Spleen (tissue), 11 donors: ENCODE measurements at regions not wholly inside any gene's neighbourhood (a gene's known extent, or its start where the extent isn't known, plus 50 kb on each side); places are given as distances from the start of the nearest gene placed in this dataset.

ENCODE experiments used
- DNase-seq: peaks from one replicate; pipeline ENCODE4 v3.0.0-alpha.2; 2020
- H3K27ac ChIP-seq, 8 donors: fragments of 200-600 bp; sonication (generic) in 7 of 8; 1 replicate in 4 of 8; 2 replicates in 4 of 8; pipeline versions ENCODE4 v1.5.0 to v1.8.0; 2016 to 2021; ENCODE audit warnings: inconsistent platforms in 4 of 8, mild to moderate bottlenecking in 4 of 8, moderate library complexity in 1 of 8
- H3K27me3 ChIP-seq, 7 donors: fragments of 200-600 bp; sonication (generic) in 6 of 7; replicated peaks in 1 of 7; 1 replicate in 4 of 7; 2 replicates in 3 of 7; pipeline versions ENCODE4 v1.5.0 to v1.8.0; 2016 to 2021; ENCODE audit warnings: inconsistent platforms in 3 of 7, mild to moderate bottlenecking in 1 of 7
- H3K36me3 ChIP-seq, 6 donors: fragments of 200-600 bp; sonication (generic) in 5 of 6; 1 replicate in 4 of 6; 2 replicates in 2 of 6; pipeline versions ENCODE4 v1.5.0 to v1.8.0; 2016 to 2021; ENCODE audit warnings: inconsistent platforms in 2 of 6
- H3K4me1 ChIP-seq, 6 donors: fragments of 200-600 bp; sonication (generic) in 5 of 6; 1 replicate in 3 of 6; 2 replicates in 3 of 6; pipeline versions ENCODE4 v1.5.0 to v1.8.0; 2016 to 2021; ENCODE audit warnings: inconsistent platforms in 3 of 6
- H3K4me3 ChIP-seq, 8 donors: fragments of 200-600 bp; sonication (generic) in 7 of 8; 1 replicate in 4 of 8; 2 replicates in 4 of 8; pipeline versions ENCODE4 v1.5.0 to v1.8.0; 2016 to 2021; ENCODE audit warnings: inconsistent platforms in 4 of 8, mild to moderate bottlenecking in 4 of 8, moderate library complexity in 2 of 8
- H3K9me3 ChIP-seq, 8 donors: fragments of 200-600 bp; sonication (generic) in 7 of 8; 1 replicate in 4 of 8; 2 replicates in 4 of 8; pipeline versions ENCODE4 v1.5.0 to v1.8.0; 2016 to 2021; ENCODE audit warnings: inconsistent platforms in 4 of 8
- CTCF ChIP-seq, 11 experiments: fragments of 200-600 bp in 7 of 11; fragments of 450-650 bp in 4 of 11; sonication (generic) in 4 of 11; IDR thresholded peaks in 8 of 11; conservative IDR thresholded peaks in 3 of 11; 1 replicate in 7 of 11; 2 replicates in 4 of 11; pipeline versions ENCODE4 v1.4.0 to v1.8.0; 2016 to 2021; ENCODE audit warnings: antibody characterized with exemption in 11 of 11, inconsistent platforms in 4 of 11, mild to moderate bottlenecking in 1 of 11
- POLR2A ChIP-seq, 3 donors: fragments of 450-650 bp; IDR thresholded peaks; one replicate each; pipeline ENCODE4 v1.5.1; 2017; ENCODE audit warnings: antibody characterized with exemption in 3 of 3, mild to moderate bottlenecking in 1 of 3
- POLR2AphosphoS5 ChIP-seq, 3 donors: sonication (generic); formaldehyde crosslinking; IDR thresholded peaks; one replicate each; pipeline ENCODE4 v1.5.1; 2017; ENCODE audit warnings: antibody characterized with exemption in 3 of 3
- WGBS, 5 donors: extraction: QIAGEN DNeasy Blood & Tissue Kit in 3 of 5; methylation state at CpG; one replicate each; pipeline versions ENCODE4 v1.1.5 to v1.1.7; 2013 to 2018; 5-methylcytosine and 5-hydroxymethylcytosine counted together
- intact Hi-C: fragments of 100-400 bp; cut with DNase I; formaldehyde crosslinking; loops from one replicate; pipeline ENCODE4 v1.15.0; 2023; ENCODE audit warnings: low total_unique reads
- donor health status: healthy with polysubstance abuse.
- donor health status: DM: no; HTN: no; CAD: no; lungs with moderate emphysema.
- donor health status: DM: no; HTN: no; CAD: no.
- donor health status: Bipolar disorder and iron deficiency.
- donor health status: healthy.
- donor health status: DM: no; HTN: no; CAD: no.
- donor health status: DM: yes; HTN: yes; CAD: no.

- H3K36me3 ChIP-seq, result no peaks in the 10 kb centered on the region
- intact Hi-C loops, result no loop called here
- no peak overlapping the region for H3K4me3 ChIP-seq
- TF ChIP-seq CTCF (IDR thresholded peaks at IDR 0.05 in 8 of 11, conservative IDR thresholded peaks at IDR 0.05 in 3 of 11), result no peak
- TF ChIP-seq POLR2A (IDR thresholded peaks at IDR 0.05), result no peak
- TF ChIP-seq POLR2AphosphoS5 (IDR thresholded peaks at IDR 0.05), result no peak
- peaks cover 0 to 7% (median 0%) of the 10 kb centered on the region in 8 donors for H3K9me3 ChIP-seq
- H3K4me1 ChIP-seq, result peaks cover 0 to 9% (median 6%) of the 10 kb centered on the region in 6 donors
- DNase-seq, result no peak
- 77 to 89% (median 84%) methylated on average over 2 of the region's 2 CpGs for WGBS, 5 donors
- H3K27me3 ChIP-seq, result no peaks in the 10 kb centered on the region
- H3K27ac ChIP-seq, result no peak overlapping the region
Measured at GRCh38 chr2:215698566-215698965, 262.7 kb upstream of the FN1 start.

- Histone ChIP-seq H3K9me3 (peaks cover 0 to 7% (median 0%) of the 10 kb centered on the region in 8 donors), H3K36me3 (no peaks in the 10 kb centered on the region), H3K27ac (no peak overlapping the region), H3K27me3 (no peaks in the 10 kb centered on the region), H3K4me3 (no peak overlapping the region), H3K4me1 (peaks cover 0 to 9% (median 6%) of the 10 kb centered on the region in 6 donors)
- intact Hi-C loops, result no loop called here
- DNase-seq, result no peak
- TF ChIP-seq POLR2AphosphoS5 (IDR thresholded peaks at IDR 0.05) (no peak), POLR2A (IDR thresholded peaks at IDR 0.05) (no peak), CTCF (IDR thresholded peaks at IDR 0.05 in 8 of 11, conservative IDR thresholded peaks at IDR 0.05 in 3 of 11) (no peak)
- WGBS, 5 donors, result 56 to 80% (median 73%) methylated on average over 6 of the region's 6 CpGs
Measured at GRCh38 chr2:215697496-215697895, 261.6 kb upstream of the FN1 start.

GRCh38 chr2:215697003-215697402 lies 261.1 kb upstream of the FN1 start:
- Histone ChIP-seq H3K4me3 (no peak overlapping the region), H3K36me3 (no peaks in the 10 kb centered on the region)
- TF ChIP-seq CTCF (IDR thresholded peaks at IDR 0.05 in 8 of 11, conservative IDR thresholded peaks at IDR 0.05 in 3 of 11) (no peak), POLR2A (IDR thresholded peaks at IDR 0.05) (no peak), POLR2AphosphoS5 (IDR thresholded peaks at IDR 0.05) (no peak)

GRCh38 chr2:215695861-215696260 lies 260.0 kb upstream of the FN1 start:
- Histone ChIP-seq H3K27ac (no peak overlapping the region), H3K4me3 (no peak overlapping the region), H3K27me3 (no peaks in the 10 kb centered on the region), H3K9me3 (peaks cover 0 to 7% (median 0%) of the 10 kb centered on the region in 8 donors), H3K36me3 (no peaks in the 10 kb centered on the region), H3K4me1 (peaks cover 0 to 8% (median 4%) of the 10 kb centered on the region in 6 donors)
- no peak for DNase-seq
- 84 to 90% (median 85%) methylated on average over 4 of the region's 4 CpGs for WGBS, 5 donors
- intact Hi-C loops, result no loop called here
- no peak for TF ChIP-seq CTCF (IDR thresholded peaks at IDR 0.05 in 8 of 11, conservative IDR thresholded peaks at IDR 0.05 in 3 of 11)
- no peak for TF ChIP-seq POLR2A (IDR thresholded peaks at IDR 0.05)
- no peak for TF ChIP-seq POLR2AphosphoS5 (IDR thresholded peaks at IDR 0.05)

More at GRCh38 chr2:215697003-215697402, 261.1 kb upstream of the FN1 start:
- H3K9me3 ChIP-seq, result peaks cover 0 to 7% (median 0%) of the 10 kb centered on the region in 8 donors
- H3K27ac ChIP-seq, result no peak overlapping the region
- intact Hi-C loops, result no loop called here
- peaks cover 0 to 9% (median 6%) of the 10 kb centered on the region in 6 donors for H3K4me1 ChIP-seq
- no peak for DNase-seq
- WGBS, 5 donors, result 72 to 91% (median 80%) methylated on average over 2 of the region's 2 CpGs
- no peaks in the 10 kb centered on the region for H3K27me3 ChIP-seq
